GM18498 (cell line): ENCODE measurements at regions not wholly inside any gene's neighbourhood (a gene's known extent, or its start where the extent isn't known, plus 50 kb on each side); places are given as distances from the start of the nearest gene placed in this dataset.

Experiments used
- ATAC-seq: cut with Tn5 transposase; IDR thresholded peaks from one replicate; pipeline ENCODE4 v1.9.1; 2021; ENCODE audit warnings: mild to moderate bottlenecking, moderate library complexity; ENCODE audit not compliant: unreplicated experiment

DNA sequence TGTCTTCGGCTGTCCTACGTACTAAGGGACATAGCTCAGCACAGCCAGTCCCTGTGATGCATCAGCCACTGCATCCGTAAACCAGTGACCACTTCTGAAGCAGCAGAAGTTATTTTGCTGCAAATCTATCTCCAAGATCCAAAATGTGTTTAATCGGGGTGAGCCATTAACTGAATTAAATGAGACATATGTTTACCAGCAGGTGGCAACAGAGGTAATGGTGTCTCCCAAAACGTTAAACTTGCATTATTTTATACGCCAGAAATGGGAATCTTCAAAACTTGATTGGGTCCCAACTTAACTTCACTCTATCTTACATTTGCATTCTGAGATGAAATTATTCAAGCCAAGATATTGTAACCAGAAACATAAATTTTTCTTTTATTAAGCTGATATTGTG lies 75.3 kb upstream of the BOC start:
- ATAC-seq = no peak

DNA sequence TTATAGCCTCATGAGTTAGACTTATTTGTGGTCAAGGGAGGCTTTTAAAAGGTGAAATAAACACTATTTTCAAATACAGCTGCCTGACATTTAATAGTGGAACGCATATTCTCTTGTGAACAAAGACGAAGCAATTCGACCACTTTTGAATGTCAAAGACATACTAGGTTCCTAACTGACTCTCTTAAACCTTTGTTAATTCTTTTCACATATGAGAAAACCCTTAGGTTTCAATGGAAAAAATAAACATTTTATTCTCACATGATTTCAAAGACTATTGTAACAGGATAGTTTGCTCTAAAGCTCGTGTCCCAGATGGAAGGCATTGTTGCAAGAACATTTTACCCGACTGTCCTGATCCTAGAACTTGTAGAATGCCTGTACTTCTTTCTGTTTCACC lies 74.8 kb upstream of the BOC start:
- no peak for ATAC-seq

DNA sequence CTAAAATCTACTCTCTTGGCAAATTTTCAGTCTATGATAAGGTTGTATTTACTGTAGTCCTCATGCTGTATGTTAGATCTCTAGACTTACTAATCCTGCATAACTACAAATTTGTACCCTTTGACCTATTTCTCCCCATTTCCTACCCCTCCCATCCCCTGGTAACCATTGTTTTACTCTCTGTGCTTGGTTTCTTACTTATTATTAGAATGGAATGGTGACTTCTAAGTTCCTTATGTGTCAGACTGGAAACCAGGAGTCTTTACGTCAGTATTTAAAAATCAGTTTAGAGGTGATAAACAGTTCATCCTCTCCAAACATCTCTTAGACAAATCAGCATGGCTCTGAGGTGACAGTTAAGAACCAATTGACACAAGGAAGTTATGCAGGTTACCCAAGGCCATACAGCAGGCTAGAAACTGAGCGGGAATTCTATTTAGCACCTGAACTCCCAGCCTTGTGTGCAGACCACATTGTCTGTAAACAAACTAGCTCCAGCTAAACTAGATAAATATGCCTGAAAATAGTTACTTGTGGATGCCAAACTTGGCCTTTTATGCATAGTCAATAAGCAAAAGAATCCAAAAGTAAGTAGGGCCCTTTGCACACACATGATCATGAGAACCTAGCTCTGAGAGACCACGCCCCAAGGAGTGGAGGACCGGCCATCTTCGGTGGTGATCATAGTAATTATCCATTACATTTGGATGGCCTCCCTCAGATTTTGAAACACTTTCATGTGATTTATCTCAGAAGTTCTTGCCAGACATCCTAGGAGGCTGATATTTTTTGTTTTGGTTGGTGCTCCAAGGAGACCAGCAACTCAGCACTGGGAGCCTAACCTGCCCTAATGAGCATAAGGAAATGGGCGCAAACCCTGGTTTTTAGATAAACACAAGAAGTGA lies 72.3 kb upstream of the BOC start:
- no peak for ATAC-seq

- ATAC-seq = no peak
These were observed 70.5 kb upstream of the BOC start for GRCh38 chr3:113140876-113141275.

DNA sequence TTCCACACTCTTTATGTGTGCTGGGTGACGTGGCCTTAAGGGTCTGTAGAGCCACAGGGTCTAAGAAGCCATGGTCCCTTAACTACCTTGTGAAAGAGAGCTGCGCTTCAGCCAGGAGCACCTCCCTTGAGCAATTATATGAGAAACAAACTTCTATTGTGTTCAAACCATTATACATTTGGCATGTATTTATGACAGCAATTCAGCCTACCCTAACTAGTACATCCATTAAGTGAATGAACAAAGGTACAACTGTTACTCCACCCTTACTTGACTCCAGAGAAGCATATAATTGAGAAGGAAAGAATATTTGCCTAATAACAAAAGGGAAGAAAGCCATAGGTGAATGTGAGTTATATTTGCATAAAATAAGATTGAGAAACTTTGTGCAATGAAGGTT lies 69.8 kb upstream of the BOC start:
- ATAC-seq = no peak

DNA sequence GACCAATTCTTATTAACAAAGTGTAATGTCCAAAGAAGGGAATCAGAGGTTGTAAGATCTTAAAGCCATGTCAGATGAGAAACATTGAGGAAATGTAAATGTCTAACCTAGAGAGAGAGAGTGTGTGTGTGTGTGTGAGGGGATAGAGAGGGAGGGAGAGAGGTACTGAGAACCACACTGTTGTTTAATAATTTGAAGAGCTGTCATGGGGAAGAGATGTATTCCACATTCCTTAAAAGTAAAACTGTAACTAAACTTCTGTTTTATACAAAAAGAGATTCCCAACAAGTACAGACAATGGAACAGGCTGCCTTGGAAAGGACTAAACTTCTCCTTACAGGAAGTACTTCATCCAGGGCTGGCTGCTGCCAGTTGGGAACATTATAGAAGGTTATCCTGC lies 68.9 kb upstream of the BOC start:
- ATAC-seq = no peak

- no peak for ATAC-seq
These were observed 68.0 kb upstream of the BOC start for GRCh38 chr3:113143353-113143752.

- ATAC-seq = no peak
These were observed 63.6 kb upstream of the BOC start for GRCh38 chr3:113147681-113148261.

DNA sequence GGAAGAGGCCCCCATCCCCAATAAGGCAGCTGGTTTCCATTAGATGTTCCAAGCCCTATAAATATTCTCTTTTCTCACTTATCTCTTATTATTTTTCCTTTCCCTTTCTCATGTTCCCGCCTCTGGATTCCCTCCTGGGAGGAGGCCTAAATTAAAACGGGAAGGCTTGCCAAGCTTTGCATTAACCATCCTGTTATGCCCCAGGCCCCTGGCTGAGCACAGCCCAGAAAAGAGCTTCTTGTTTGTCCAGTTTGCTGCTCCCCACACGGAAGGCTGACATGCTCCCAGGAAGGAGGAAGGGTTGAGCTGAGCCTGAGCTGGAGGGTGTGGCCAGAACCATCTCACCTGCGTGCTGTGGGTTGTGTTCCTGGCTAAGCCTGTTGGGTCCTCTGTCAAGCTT lies 63.1 kb upstream of the BOC start:
- no peak for ATAC-seq

DNA sequence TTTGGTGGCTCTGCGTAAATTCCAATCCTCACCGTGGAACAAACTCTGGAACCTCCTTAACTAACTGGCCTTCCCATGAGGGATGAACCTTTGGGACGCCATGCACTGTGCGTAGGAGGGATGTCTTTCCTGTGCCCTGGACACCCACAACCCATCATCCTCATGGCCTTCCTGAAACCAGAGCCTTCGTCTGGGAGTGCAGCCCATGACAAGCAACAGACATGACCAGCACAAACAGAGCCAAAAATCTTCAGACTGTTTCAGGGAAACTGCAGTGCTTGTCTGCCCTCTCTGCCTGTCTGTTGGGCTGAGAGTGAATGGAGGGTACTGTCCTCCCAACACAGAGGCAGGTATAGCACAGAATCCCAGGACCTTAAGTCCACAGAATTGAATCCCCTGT lies 61.1 kb upstream of the BOC start:
- no peak for ATAC-seq

- ATAC-seq = no peak
These were observed 59.8 kb upstream of the BOC start for GRCh38 chr3:113151461-113152031.

- ATAC-seq = no peak
These were observed 58.5 kb upstream of the BOC start for GRCh38 chr3:113152849-113153248.

GRCh38 chr3:113153499-113154107 lies 57.8 kb upstream of the BOC start:
- ATAC-seq = peak; percentile 89

DNA sequence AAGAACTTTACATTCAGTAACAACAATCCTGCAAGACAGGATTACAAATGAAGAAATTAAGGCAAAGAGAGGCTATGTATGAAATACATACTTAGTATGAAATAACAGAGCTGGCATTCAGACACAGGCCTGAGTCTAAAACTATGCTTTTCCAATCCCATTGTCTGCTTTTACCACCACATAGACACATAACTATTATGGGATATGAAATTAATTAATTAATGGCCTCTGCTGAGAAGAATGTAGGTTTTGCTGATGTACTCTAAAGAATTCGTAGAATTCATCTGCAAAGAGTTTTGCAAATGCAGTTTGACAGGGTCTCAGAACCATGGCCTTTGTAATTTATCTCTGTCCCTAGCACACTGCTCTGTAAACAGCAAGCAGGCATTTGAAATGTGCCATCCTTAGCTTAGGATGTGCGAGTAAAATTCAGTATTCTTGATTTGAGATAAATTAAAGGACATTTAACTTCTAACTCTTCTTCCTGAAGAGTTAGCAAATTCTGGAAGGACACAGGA lies 54.5 kb upstream of the BOC start:
- no peak for ATAC-seq

DNA sequence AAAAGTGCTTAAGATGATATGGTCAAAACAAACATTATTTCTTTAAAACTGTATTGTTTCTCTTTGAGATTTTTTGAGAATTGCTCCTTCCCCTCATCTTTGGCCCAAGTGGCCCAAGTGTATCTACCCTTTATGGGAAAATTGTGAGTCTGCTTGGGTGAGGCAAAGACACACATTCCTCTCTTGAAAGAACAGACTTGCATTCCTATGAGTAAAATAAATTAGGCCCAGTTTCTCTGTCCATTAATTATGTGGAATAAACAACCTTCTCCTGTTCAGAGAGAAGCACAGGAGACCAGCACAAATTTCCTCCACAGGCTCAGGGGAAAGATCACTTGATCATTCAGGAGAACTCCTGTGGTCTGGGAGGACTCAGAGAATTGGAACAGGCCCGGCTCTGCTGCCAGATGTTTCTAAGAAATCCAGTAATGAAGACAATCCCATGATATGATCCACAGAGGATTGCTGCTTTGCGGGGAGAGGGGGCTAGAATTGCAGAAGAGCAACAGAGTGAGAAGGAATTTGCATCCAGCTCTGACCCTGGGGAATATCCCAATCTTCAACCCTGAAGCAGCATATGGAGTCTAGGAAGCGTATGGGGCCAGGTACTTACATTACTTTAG lies 53.8 kb upstream of the BOC start:
- ATAC-seq = no peak

GRCh38 chr3:113158171-113158570 lies 53.2 kb upstream of the BOC start:
- ATAC-seq = no peak
